Activated T-cell treated with anti-CD3 and anti-CD28 coated beads, Interleukin-2, amount 50 U/mL, for 4 hours (primary cell): ENCODE measurements at regions not wholly inside any gene's neighbourhood (a gene's known extent, or its start where the extent isn't known, plus 50 kb on each side); places are given as distances from the start of the nearest gene placed in this dataset.

Source experiments
- ATAC-seq, 2 donors: fragments of 200-7000 bp; cut with Tn5 transposase; one replicate each; pipeline ENCODE4 v1.10.0; 2021
- DNase-seq: peaks from one replicate; pipeline ENCODE4 v3.0.0-alpha.2; 2020
- H3K27me3 Mint-ChIP-seq: one replicate; pipeline ENCODE4 v1.8.0; 2021; ENCODE audit warnings: low read depth, mixed read lengths
- H3K36me3 Mint-ChIP-seq: one replicate; pipeline ENCODE4 v1.8.0; 2022; ENCODE audit warnings: mixed read lengths; ENCODE audit not compliant: insufficient read depth
- H3K4me1 Mint-ChIP-seq: one replicate; pipeline ENCODE4 v1.8.0; 2021; ENCODE audit warnings: low read depth, mixed read lengths
- H3K4me3 Mint-ChIP-seq: one replicate; pipeline ENCODE4 v1.8.0; 2021; ENCODE audit warnings: mild to moderate bottlenecking, moderate library complexity, mixed read lengths
- H3K9me3 Mint-ChIP-seq: one replicate; pipeline ENCODE4 v1.8.0; 2021; ENCODE audit warnings: mixed read lengths

- no peak for DNase-seq
- H3K4me3 Mint-ChIP-seq, result no peak overlapping the region
- no peaks in the 10 kb centered on the region for H3K27me3 Mint-ChIP-seq
- ATAC-seq, result no peak
- no peaks in the 10 kb centered on the region for H3K4me1 Mint-ChIP-seq
- no peaks in the 10 kb centered on the region for H3K36me3 Mint-ChIP-seq
- H3K9me3 Mint-ChIP-seq, result peaks cover 11% of the 10 kb centered on the region
Observed at GRCh38 chr6:94658929-94659328, 918.4 kb upstream of the MANEA start.

- Mint-ChIP-seq H3K9me3 (peaks cover 7% of the 10 kb centered on the region), H3K4me3 (no peak overlapping the region), H3K36me3 (no peaks in the 10 kb centered on the region), H3K27me3 (no peaks in the 10 kb centered on the region), H3K4me1 (no peaks in the 10 kb centered on the region)
- DNase-seq (no peak), ATAC-seq (no peak)
Observed at GRCh38 chr6:94651239-94651638, 926.1 kb upstream of the MANEA start.

- no peak overlapping the region for H3K4me3 Mint-ChIP-seq
- H3K27me3 Mint-ChIP-seq, result no peaks in the 10 kb centered on the region
- ATAC-seq, result no peak
- no peaks in the 10 kb centered on the region for H3K36me3 Mint-ChIP-seq
- no peak for DNase-seq
- no peaks in the 10 kb centered on the region for H3K9me3 Mint-ChIP-seq
- no peaks in the 10 kb centered on the region for H3K4me1 Mint-ChIP-seq
Observed at GRCh38 chr6:94645191-94645590, 932.1 kb upstream of the MANEA start.

GRCh38 chr6:94639564-94639963, 937.8 kb upstream of the MANEA start:
- DNase-seq (no peak), ATAC-seq (no peak)
- Mint-ChIP-seq H3K4me1 (no peaks in the 10 kb centered on the region), H3K27me3 (no peaks in the 10 kb centered on the region), H3K36me3 (no peaks in the 10 kb centered on the region), H3K9me3 (no peaks in the 10 kb centered on the region), H3K4me3 (no peak overlapping the region)

GRCh38 chr6:94636780-94637385, 940.5 kb upstream of the MANEA start:
- Mint-ChIP-seq H3K4me3 (no peak overlapping the region), H3K4me1 (no peaks in the 10 kb centered on the region), H3K9me3 (peaks cover 4% of the 10 kb centered on the region), H3K36me3 (no peaks in the 10 kb centered on the region), H3K27me3 (no peaks in the 10 kb centered on the region)
- no peak for ATAC-seq
- no peak for DNase-seq

GRCh38 chr6:94623586-94623985, 953.7 kb upstream of the MANEA start:
- peaks cover 3% of the 10 kb centered on the region for H3K9me3 Mint-ChIP-seq
- H3K4me1 Mint-ChIP-seq, result no peaks in the 10 kb centered on the region
- no peaks in the 10 kb centered on the region for H3K36me3 Mint-ChIP-seq
- no peaks in the 10 kb centered on the region for H3K27me3 Mint-ChIP-seq
- no peak for DNase-seq
- H3K4me3 Mint-ChIP-seq, result no peak overlapping the region
- ATAC-seq, result no peak

GRCh38 chr6:94622783-94623182, 954.6 kb upstream of the MANEA start:
- no peaks in the 10 kb centered on the region for H3K36me3 Mint-ChIP-seq
- ATAC-seq (no peak), DNase-seq (no peak)
- peaks cover 3% of the 10 kb centered on the region for H3K9me3 Mint-ChIP-seq
- no peak overlapping the region for H3K4me3 Mint-ChIP-seq
- H3K27me3 Mint-ChIP-seq, result no peaks in the 10 kb centered on the region
- H3K4me1 Mint-ChIP-seq, result no peaks in the 10 kb centered on the region

GRCh38 chr6:94600636-94601035, 976.7 kb upstream of the MANEA start:
- peaks cover 13% of the 10 kb centered on the region for H3K9me3 Mint-ChIP-seq
- no peak for DNase-seq

GRCh38 chr6:94597487-94597886, 979.8 kb upstream of the MANEA start:
- H3K4me3 Mint-ChIP-seq, result no peak overlapping the region
- no peak for ATAC-seq
- H3K9me3 Mint-ChIP-seq, result no peaks in the 10 kb centered on the region
- H3K36me3 Mint-ChIP-seq, result no peaks in the 10 kb centered on the region
- no peaks in the 10 kb centered on the region for H3K27me3 Mint-ChIP-seq
- no peaks in the 10 kb centered on the region for H3K4me1 Mint-ChIP-seq
- DNase-seq, result no peak

More at GRCh38 chr6:94600636-94601035, 976.7 kb upstream of the MANEA start:
- no peaks in the 10 kb centered on the region for H3K36me3 Mint-ChIP-seq
- H3K27me3 Mint-ChIP-seq, result no peaks in the 10 kb centered on the region
- no peak for ATAC-seq
- H3K4me3 Mint-ChIP-seq, result no peak overlapping the region
- H3K4me1 Mint-ChIP-seq, result no peaks in the 10 kb centered on the region

- no peaks in the 10 kb centered on the region for H3K4me1 Mint-ChIP-seq
- no peak overlapping the region for H3K4me3 Mint-ChIP-seq
- H3K36me3 Mint-ChIP-seq, result no peaks in the 10 kb centered on the region
- ATAC-seq (no peak), DNase-seq (no peak)
- H3K9me3 Mint-ChIP-seq, result peaks cover 3% of the 10 kb centered on the region
- no peaks in the 10 kb centered on the region for H3K27me3 Mint-ChIP-seq
Observed at GRCh38 chr6:94590416-94590815, 986.9 kb upstream of the MANEA start.

GRCh38 chr6:94588301-94588700, 989.0 kb upstream of the MANEA start:
- DNase-seq, result no peak
- Mint-ChIP-seq H3K4me1 (no peaks in the 10 kb centered on the region), H3K27me3 (no peaks in the 10 kb centered on the region), H3K4me3 (no peak overlapping the region), H3K36me3 (no peaks in the 10 kb centered on the region), H3K9me3 (peaks cover 3% of the 10 kb centered on the region)
- ATAC-seq, result no peak

GRCh38 chr6:94584211-94584610, 993.1 kb upstream of the MANEA start:
- H3K9me3 Mint-ChIP-seq, result peaks cover 6% of the 10 kb centered on the region
- no peaks in the 10 kb centered on the region for H3K4me1 Mint-ChIP-seq
- ATAC-seq (no peak), DNase-seq (no peak)
- no peaks in the 10 kb centered on the region for H3K27me3 Mint-ChIP-seq
- H3K4me3 Mint-ChIP-seq, result no peak overlapping the region
- H3K36me3 Mint-ChIP-seq, result no peaks in the 10 kb centered on the region

GRCh38 chr6:94570581-94570980, 1006.8 kb upstream of the MANEA start:
- peaks cover 9% of the 10 kb centered on the region for H3K9me3 Mint-ChIP-seq
- no peaks in the 10 kb centered on the region for H3K27me3 Mint-ChIP-seq
- H3K4me3 Mint-ChIP-seq, result no peak overlapping the region
- no peaks in the 10 kb centered on the region for H3K36me3 Mint-ChIP-seq
- DNase-seq (no peak), ATAC-seq (no peak)
- H3K4me1 Mint-ChIP-seq, result no peaks in the 10 kb centered on the region

GRCh38 chr6:94562846-94563245, 1014.5 kb upstream of the MANEA start:
- Mint-ChIP-seq H3K4me3 (no peak overlapping the region), H3K36me3 (no peaks in the 10 kb centered on the region), H3K27me3 (no peaks in the 10 kb centered on the region), H3K4me1 (no peaks in the 10 kb centered on the region), H3K9me3 (peaks cover 10% of the 10 kb centered on the region)
- ATAC-seq (no peak), DNase-seq (no peak)

- DNase-seq (no peak), ATAC-seq (no peak)
- Mint-ChIP-seq H3K9me3 (peaks cover 11% of the 10 kb centered on the region), H3K4me3 (no peak overlapping the region), H3K36me3 (no peaks in the 10 kb centered on the region), H3K4me1 (no peaks in the 10 kb centered on the region), H3K27me3 (no peaks in the 10 kb centered on the region)
Observed at GRCh38 chr6:94559829-94560537, 1017.4 kb upstream of the MANEA start.
